Kidney glomerular epithelial cell (primary cell): ENCODE measurements at regions not wholly inside any gene's neighbourhood (a gene's known extent, or its start where the extent isn't known, plus 50 kb on each side); places are given as distances from the start of the nearest gene placed in this dataset.
"Not testable (repeated sequence)": the region's sequence is repeated elsewhere in the genome, so short reads cannot be mapped to it uniquely, and the experiment has no call there.

ENCODE experiments used
- DNase-seq: peaks from one replicate; lab custom pipeline; 2025; lab: John Stamatoyannopoulos, UW

GRCh38 chr10:63077800-63078199 is 55.3 kb upstream of the NRBF2 start:
- no peak for DNase-seq

DNA sequence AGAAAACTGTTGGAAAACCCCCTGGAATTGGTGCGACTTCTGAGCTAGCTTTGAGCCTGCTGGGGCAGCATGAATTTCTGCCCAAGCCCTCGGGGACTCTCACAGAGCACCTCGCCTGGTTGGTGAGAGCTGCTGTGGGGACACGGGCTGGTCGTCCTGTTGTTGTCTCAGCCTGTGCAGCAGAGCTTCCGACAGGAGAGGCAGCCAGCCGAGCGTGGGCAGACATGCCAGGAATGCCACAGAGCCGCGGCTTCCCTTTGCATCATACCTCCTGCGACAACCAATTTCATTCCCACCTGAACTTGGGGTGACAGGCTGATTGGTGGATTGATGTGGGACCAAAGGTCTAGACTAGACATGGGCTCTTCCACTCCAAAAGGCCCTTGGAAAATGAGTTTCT is 60.2 kb upstream of the NRBF2 start:
- no peak for DNase-seq

DNA sequence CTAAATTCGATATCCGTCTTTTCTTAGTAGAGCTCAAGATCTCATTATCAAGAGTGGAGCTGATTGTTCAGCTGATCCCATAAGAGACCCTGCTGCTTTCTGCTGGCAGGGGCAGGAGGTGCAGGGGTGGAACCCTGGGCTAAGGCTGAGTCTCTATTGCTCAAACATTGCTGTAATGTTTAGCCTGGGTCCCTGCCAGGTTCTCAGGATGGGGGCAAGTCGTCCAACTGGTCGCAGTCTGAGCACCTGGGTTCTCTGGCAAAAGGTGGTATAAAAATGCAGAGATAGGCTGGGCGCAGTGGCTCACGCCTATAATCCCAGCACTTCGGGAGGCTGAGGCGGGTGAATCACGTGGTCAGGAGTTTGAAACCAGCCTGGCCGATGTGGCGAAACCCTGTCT is 62.0 kb upstream of the NRBF2 start:
- DNase-seq, result no peak

DNA sequence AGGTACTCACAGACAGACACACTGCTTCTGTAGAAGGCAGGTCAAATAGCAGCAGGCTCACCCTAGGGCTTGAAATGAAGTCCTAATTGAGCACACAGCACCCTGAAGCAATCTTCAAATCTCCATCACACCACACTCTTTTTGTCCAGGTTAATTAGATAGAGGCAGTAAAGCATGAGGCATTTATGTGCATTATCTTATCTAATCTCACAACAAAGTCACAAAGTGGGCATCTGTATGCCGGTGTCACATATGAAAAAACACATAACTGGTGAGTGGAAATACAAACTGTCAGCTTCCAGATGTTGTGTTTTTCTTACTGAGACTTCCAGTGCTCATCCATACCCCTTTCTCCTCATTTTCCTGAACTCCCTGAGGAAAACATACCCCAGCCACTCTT is 63.8 kb upstream of the NRBF2 start:
- no peak for DNase-seq

GRCh38 chr10:63068246-63068645 is 64.9 kb upstream of the NRBF2 start:
- DNase-seq, result no peak

DNA sequence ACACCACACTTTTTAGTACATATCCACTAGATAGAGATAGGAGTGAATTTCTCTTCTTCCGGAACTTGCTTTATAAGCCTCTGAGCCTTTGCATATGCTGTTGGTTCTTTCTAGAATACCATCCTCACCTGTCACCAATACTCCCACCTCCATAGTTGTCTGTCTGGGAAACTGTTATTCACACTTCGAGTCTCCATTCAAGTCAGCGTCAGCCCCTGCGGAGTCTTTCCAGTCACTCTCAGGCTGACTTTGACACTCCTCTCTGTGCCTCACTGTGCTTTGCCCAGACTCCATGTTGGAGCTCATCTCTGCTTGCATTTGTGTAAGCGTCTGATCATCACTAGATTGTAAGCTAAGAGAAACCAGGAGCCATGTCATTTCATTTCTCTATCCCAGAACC is 66.5 kb upstream of the NRBF2 start:
- no peak for DNase-seq

GRCh38 chr10:63064706-63065105 is 68.4 kb upstream of the NRBF2 start:
- DNase-seq, result no peak

DNA sequence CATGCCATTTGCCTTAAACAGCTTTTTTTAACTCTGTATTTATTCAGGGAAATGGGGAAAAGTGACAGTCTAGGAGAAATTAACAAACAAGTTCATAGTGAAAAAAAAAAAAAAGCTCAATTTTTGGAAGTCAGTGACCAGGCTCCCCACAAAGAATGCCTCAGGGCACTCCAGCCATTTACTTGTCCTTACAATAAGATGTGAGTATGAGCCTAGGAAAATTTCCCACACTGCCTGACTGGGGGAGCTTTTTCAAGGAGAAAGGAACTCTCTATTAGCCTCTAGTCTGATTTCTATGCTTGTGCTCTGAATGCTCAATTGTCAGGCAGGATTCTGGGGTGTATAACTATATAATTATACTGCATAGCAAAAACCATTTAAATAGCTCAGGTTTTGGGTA is 74.9 kb upstream of the NRBF2 start:
- no peak for DNase-seq

GRCh38 chr10:63057509-63057908 is 75.6 kb upstream of the NRBF2 start:
- DNase-seq, result no peak

- no peak for DNase-seq
These were observed 77.4 kb upstream of the NRBF2 start for GRCh38 chr10:63055705-63056104.

- DNase-seq, result no peak
These were observed 78.1 kb upstream of the NRBF2 start for GRCh38 chr10:63054889-63055611.

DNA sequence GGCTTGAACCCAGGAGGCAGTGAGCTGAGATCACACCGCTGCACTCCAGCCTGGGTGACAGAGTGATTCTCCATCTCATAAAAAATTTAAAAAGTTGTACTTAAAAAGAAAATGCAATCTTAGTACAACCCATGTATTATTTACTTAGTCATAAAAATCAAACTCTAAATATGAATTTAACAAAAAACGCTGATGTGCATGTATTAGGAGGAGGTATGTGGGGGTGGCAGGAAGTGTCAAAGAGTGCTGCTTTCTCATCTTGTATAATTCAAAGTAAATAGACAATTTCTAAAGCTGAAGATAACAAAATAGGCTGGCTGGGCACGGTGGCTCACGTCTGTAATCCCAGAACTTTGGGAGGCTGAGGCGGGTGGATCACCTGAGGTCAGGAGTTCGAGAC is 81.0 kb upstream of the NRBF2 start:
- DNase-seq, result no peak

- DNase-seq, result no peak
These were observed 90.9 kb upstream of the NRBF2 start for GRCh38 chr10:63042256-63042655.

DNA sequence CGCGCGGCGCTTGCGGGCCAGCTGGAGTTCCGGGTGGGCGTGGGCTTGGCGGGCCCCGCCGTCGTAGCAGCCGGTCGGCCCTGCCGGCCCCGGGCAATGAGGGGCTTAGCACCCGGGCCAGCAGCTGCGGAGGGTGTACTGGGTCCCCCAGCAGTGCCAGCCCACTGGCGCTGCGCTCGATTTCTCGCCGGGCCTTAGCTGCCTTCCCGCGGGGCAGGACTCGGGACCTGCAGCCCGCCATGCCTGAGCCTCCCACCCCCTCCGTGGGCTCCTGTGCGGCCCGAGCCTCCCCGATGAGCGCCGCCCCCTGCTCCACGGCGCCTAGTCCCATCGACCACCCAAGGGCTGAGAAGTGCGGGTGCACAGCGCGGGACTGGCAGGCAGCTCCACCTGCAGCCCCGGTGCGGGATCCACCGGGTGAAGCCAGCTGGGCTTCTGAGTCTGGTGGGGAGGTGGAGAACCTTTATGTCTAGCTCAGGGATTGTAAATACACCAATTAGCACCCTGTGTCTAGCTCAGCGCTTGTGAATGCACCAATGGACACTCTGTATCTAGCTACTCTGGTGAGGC is 99.4 kb upstream of the NRBF2 start:
- DNase-seq, result not testable (repeated sequence)

- no peak for DNase-seq
These were observed 102.6 kb upstream of the NRBF2 start for GRCh38 chr10:63030536-63030935.

DNA sequence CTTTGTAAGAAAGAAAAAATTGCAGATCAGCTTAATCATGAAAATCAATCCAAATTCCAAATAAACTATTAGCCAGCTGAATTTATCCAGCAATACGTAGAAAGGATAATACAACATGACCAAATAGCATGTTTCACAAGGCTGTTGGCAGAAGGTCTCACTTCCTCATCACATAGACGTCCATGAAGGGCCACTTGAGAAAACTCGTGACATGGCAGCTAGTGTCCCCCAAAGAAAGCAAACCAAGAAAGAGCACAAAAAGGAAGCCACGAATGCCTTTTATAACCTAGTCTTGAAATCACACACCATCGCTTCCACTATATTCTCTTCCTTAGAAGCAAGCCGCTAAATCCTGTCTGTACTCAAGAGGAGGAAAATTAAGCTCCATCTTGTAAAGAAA is 105.6 kb upstream of the NRBF2 start:
- no peak for DNase-seq

- no peak for DNase-seq
These were observed 111.9 kb upstream of the NRBF2 start for GRCh38 chr10:63021225-63021624.

DNA sequence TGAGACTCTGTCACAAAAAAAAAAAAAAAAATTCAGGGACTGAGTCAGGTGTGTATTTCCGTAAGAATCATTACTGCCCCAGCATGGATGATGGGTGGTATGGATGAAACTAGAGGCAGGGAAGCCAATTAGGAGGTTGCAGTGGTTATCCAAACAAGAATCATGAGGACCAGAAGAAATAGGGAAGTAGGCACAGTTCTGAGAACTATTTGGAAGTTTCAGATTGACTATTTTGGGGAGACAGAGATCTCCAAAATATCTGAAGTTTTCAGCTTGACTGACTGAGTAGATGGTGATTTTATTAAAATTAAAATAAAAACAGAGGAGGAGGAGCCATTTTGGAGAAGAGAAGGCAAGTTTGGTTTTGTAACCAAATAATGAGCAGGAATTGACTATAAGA is 119.4 kb upstream of the NRBF2 start:
- no peak for DNase-seq

DNA sequence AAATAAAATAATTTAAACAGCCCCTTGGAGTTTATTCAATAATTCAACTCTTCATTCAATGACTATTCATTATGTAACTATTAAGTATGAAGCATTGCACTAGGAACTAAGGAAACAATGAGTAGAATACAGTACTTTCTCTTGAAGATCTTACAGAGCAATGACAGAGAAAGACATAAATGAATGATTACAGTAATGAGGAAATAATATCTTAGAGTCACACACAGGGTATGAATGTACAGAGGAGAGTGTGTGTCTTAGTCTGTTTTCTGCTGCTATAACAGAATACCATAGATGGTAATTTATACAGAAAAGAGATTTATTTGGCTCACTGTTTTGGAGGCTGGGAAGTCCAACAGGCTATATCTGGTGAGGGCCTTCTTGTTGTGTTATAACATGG is 120.5 kb upstream of the NRBF2 start:
- no peak for DNase-seq

DNA sequence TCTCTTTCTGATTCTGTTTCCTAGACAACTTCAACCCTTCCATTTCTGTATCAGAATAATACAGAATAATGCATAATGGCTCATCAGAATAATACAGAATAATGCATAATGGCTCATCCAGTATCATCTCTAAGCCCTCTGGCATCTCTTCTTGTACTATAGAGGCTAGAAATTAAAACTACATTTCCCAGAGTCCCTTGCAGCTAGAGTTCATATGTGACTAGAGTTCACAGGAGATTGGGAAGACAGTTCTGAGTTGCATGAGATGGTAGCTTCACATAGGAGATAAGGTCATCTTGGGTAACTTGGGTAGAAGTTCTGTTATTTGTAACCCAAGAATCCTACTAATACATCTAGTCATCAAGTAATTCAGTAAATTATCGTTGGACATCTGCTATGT is 122.9 kb upstream of the NRBF2 start:
- no peak for DNase-seq

GRCh38 chr10:63008491-63008890 is 124.6 kb upstream of the NRBF2 start:
- DNase-seq, result no peak

DNA sequence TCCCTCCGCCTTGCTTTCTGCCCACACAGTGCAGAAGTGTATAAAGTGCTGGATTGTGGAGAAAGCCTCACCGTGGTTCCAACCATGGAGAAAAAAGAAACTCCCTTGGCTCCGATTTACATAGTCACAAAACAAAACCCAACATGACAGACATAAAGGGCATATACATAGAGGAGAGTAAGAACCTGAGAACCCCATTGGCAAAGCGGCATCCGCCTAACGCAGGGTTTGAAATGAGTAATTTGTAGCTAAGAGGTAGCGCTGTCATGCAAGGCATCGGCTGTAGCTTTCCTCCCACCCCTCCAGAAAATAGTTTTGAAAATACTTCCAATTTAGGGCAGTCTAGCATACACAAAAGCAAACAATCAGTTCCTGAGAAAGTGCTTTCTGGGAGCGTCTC is 126.0 kb upstream of the NRBF2 start:
- no peak for DNase-seq

- DNase-seq, result no peak
These were observed 127.9 kb upstream of the NRBF2 start for GRCh38 chr10:63005246-63005645.

DNA sequence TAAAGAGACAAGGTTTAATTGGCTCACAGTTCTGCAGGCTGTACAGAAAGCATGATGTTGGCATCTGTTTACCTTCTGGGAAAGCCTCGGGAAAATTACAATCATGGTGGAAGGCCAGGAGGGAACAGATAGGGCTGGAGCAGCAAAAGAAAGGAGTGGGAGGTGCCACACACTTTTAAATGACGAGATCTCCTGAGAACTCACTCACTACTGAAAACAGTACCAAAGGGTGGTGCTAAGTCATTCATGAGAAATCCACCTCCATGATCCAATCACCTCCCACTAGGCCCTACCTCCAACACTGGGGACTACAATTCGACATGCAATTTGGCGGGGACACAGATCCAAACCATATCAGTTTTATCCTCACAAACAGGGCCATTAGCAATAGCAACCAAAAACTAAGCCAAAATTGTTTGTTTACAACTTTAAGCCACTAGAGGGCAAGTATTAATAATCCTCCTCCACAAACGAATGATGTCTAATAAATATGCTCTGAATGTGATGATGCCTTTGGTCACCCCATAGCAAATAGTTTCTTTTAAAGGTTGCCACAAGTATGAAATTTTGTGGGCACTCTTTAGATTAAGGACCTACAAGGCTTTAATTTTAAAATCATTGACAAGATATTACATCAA is 129.2 kb upstream of the NRBF2 start:
- DNase-seq, result no peak
